HG03521 (cell line): ENCODE measurements at regions not wholly inside any gene's neighbourhood (a gene's known extent, or its start where the extent isn't known, plus 50 kb on each side); places are given as distances from the start of the nearest gene placed in this dataset.

Experiments used
- ATAC-seq: cut with Tn5 transposase; IDR thresholded peaks from one replicate; pipeline ENCODE4 v1.9.1; 2021; ENCODE audit warnings: mild to moderate bottlenecking, moderate library complexity; ENCODE audit not compliant: unreplicated experiment

DNA sequence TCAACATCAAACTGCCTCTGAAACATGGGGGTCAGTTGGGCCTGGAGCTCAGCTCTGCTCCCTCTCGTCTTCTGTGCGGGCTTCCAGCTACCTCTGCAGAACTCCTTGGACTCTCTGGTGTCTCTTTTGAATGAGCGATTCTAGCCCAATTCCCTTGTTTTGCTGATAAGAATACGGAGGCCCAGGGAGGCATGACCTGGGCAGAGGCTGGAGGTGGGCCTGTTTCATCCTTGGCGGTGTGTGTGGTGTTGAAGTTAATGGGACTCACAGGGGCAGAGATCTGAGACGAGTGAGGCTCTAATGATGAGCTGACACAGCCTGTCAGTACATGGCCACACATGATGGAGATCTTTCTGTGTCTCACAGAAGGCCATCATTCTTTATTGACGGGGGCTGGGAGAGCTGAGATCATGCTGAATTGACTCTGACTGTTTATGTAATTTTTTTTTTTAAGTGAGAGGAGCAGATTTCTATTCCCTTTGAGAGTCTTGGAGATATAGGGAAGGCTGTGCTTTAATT, 134.5 kb downstream of the URB2 start:
- ATAC-seq = no peak

DNA sequence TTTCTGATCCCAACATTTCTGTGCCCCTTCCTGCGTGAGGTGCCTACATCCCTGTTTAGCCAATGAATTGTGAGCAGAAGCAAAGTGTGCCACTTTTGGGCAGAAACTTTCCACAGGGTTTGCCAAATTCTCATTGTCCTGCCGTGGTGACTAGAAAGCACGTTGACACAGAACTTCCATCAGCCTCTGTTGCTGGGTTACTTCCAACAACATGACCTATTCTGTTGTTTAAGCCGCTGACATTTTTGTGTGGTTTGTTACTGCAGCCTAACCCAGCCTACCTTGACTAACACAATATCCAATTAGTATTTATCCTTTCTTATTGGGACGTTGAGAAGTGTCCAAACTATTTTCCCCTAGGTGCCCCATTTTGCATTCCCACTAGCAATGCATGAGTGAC, 136.8 kb downstream of the URB2 start:
- ATAC-seq = no peak

DNA sequence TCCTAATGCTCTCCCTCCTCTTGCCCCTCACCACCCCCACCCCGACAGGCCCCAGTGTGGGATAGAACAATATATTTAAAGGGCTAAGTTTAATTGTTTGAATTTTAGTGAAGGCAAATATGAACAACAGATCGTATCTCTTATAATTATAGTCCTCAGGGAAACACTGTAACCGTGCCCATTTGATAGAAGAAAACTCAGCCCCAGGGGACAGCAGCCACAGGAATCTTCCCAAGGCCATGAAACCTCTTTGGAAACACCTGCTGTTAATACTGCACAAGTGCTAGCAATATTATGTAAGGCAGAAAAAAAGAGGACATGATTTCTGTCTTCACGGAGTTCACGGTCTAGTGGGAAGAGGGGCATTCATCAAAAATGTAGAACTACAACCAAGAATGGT, 142.2 kb downstream of the URB2 start:
- no peak for ATAC-seq

DNA sequence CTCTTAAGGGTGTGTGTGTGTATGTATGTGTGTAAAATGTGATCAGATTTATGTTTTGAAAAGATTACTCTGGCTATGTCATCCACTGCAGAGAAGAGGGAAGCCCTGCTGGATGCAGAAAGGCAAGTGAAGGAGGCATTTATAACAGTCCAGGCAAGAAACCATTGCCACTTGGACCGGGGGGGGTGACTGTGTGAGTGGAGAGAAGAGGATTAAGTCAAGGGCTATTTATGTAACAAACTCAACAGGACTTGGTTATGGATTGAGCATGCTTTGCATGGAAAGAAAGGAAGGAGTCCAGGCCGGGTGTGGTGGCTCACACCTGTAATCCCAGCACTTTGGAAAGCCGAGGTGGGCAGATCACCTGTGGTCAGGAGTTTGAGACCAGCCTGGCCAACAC, 143.0 kb downstream of the URB2 start:
- no peak for ATAC-seq

DNA sequence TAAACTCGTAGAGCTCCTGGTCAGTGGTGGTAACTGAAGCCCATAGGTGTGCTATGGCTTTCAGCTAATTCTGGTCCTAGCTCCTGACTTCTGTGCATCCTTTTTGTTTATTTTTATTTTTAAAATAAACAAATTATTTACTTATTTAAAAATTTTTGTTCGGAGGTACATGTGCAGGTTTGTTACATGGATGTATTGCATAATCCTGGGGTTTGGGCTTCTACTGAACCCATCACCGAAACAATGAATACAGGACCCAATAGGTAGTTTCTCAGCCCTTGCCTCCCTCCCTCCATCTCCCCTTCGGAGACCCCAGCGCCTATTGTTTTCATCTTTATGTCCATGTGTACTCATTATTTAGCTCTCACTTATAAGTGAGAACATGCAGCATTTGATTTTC, 143.8 kb downstream of the URB2 start:
- no peak for ATAC-seq

DNA sequence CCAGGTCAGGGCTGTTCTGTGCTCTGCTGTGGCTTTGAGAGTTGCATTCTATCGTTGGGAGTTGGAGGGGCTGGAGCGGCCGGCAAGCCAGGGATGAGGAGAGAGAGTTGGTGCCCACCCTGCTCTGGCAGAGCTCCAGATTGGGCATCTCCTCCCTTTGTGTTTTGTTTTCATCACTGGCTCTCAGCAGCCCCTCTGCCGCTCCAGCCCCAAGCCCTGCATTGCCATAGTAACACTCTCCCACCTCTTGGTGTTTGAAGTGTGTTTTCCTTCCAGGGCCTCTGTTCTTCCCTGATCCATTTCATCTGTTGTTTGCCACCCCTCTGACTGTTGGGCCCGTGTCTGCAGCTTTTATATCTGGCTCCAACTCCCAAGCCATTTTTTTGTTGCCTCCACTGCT, 152.7 kb downstream of the URB2 start:
- ATAC-seq = no peak

DNA sequence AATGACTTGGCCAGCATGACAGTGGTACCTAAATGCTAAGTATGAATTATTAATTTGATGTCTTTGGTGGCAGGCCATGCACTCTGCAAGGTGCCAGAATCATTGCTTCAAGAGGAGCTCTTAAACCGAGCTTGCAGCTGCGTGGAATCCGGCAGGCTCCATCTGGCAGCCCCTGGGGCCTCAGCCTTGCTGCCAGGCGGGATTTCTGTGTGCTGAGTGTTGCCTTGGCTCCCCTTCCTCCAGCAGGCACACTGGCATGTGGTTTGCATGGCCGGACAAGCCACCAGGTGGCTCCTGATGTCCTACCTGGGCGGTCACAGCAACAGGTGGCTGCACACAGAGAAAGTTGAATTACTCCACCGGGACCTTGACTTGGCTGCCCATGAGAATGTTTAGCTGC, 155.4 kb downstream of the URB2 start:
- no peak for ATAC-seq

DNA sequence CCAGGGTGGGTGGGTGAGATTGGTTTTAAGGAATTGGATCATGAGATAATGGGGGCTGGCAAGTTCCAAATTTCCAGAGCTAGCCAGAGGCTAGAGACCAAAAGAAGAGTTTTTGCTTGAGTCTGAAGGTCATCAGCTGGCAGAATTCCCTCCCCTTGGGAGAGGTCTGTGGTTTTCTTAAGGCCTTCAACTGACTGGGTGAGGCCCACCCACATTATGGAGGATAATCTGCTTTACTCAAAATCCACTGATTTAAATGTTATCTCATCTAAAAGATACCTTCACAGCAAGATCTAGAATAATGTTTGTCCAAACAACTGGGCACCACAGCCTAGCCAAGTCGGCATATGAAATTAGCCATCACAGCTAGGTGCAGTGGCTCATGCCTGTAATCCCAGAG, 156.4 kb downstream of the URB2 start:
- no peak for ATAC-seq

DNA sequence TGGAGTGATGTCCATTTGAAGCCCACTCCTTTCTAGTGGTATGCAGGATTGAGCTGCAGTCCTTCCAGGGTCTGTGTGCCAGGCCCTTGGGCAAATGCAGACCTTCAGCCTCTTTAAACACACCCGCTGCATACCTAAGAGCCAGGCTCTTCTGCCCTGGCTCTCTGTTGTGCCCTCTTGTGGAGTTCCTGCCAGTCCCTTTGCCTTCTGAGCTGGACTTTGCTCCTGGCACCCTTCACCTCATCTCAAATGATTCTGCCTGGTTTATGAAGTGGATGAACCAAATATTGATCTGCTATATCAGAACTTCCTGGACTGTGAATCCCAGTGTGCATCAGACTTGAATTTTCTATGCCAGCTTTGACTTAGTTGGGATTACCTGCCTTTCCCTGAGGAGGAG, 158.8 kb downstream of the URB2 start:
- no peak for ATAC-seq

DNA sequence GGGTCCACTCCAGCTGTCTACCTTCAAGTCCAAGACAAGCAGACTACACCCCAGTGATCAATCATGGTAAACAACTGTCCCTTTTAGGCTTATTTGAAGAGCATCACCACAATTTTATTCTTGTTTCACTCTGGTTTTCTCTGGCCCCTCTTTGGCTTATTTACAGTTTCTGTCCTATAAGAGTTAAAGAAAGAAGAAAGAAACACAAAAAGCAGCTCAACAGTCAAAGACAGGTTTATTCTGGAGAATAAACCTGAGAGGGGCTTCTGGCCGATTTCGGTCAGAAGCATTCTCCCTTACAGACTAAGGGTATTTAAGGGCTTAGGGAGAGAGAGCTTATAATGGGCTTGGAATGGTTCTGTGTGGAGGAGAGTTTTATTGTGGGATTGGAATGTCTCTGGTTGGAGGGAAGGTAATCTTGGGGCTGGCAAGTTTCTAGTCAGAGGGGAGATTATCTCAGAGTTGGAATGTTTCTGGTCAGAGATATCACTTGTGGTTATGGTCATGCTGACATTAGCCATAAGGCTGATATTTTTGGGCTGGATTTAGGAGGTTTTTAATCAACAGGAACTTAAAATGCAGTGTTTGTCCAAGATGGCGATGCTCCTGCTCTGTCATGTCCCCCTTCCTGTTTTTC, 161.0 kb downstream of the URB2 start:
- ATAC-seq = no peak

DNA sequence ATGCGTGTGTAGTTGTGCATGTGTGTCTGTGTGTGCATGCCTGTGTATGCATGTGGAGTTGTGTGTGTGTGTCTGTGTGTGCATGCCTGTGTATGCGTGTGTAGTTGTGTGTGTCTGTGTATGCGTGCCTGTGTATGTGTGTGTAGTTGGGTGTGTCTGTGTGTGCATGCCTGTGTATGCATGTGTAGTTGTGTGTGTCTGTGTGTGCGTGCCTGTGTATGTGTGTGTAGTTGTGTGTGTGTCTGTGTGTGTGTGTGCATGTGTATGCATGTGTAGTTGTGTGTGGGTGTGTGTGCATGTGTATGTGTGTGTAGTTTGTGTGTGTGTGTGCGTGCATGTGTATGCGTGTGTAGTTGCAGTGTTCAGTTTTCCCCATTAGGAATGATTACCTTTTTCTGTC, 162.0 kb downstream of the URB2 start:
- ATAC-seq = no peak

DNA sequence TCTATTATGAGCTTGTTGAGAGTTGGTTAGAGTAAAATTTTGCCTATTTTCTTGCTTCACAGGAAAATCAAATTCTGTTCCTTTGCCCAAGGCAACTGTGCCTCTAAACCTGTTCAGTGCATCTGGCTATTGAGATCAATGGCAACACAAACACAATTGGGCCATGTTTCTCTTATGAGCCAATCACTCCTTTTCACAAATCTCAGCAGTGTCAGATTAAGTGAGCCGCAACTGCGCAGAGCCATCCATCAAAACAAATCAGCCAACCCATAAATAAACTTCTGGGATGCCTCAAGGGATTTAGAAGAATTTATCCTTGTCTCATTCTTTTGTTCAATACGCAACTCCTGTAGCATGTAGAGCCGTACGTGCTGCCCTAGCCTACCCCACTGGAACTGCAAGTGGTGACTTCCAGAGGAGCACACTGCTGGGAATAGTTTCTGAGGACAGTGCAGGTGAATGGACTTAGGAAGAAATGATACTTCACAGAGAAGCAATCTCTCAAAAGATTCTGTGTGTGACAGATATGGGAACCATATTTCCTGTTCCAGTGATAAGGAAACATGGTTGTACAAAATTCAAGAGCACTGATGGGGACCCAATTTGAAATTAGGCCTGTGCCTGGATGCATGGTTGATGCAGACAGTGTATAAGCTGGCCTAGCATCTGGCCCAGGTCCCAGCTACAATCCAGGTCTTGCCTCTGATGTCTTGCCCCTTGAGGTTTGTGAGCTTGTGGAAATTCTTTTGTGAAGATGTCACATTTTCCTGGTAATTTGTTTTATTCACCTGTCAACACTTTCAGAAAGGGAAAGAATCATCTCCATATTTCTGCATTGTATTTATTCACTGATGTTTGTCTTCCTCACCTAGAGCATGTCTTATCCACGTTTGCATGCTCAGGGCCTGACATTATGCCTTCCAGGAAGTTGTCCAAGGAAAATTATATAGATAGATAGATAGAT, 166.2 kb downstream of the URB2 start:
- ATAC-seq = no peak

DNA sequence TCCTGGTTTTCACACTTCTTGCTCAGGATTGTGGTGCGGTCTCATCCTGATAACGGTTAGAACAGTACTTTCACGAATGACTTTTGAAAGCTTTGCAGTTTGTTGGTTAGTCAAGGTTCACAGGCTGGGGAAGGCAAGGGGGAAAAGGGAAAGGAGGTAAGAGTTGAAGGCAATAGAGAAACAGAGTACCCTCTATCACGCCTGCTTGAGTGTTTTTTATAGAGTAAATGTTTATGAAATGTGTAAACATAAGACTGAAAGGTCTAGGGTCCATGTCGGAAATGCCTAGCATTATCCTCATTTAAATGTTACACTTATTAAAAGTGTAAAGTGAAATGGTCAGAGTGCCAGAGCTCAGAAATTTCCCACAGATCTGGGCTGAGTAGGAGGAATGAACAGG, 167.4 kb downstream of the URB2 start:
- ATAC-seq = no peak

DNA sequence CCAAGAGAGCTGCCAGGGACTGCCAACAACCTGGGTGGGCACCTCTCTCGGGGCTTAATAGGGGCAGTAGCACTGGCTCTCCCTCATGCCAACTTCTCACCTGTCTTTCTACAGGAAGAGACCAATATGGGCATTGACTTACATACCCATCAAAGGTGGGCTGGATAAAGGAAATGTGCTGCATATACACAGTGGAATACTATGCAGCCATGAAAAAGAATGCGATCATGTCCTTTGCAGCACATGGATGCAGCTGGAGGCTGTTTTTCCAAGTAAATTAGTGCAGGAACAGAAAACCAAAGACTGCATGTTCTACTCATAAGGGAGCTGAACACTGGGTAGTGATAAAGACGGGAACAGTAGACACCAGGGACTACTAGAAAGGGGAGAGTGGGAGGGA, 172.5 kb downstream of the URB2 start:
- no peak for ATAC-seq

DNA sequence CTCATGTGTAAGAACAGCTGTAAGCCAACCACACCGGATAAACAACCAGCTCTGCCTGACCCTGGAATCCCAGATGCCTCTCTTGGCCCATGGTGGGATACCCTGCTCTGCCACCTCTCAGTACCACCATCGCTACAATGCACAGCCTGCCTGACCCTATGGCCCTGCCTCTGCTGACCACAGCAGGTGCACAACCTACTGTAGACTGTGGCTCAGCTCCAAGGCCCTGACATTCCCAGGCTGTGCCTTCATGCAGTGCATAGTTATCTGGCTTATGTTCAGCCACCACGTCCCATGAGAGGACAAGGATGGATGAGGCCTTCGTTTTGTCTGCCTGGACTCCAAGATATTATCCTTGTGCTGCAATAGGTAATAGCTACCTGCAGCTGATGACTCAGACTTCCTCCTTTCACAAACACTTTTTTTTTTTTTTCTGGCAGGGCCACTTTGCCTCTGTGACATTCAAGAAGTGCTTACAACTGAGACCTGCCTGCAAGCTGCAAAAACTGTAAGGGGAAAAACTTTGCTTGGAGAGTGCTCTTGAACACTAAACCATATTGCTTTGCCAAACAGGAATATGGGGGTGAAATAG, 177.7 kb downstream of the URB2 start:
- no peak for ATAC-seq

DNA sequence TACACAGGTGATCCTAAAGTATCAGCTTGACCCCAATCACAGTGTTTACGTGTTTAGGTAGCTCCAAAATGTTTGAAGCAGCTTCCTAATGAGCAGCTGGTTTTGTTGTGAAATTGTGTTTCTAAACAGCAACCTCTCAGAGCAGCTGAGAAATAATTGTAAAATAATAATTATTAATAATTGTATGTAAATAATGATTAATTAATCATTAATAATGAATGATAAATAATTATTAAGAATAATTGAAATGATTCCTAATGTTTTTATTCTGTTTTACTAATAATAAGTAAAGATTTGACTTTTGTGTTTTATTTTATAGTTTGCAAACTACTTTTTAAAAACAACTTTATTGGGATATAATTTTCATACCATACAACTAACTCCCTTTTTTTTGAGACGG, 182.2 kb downstream of the URB2 start:
- no peak for ATAC-seq

DNA sequence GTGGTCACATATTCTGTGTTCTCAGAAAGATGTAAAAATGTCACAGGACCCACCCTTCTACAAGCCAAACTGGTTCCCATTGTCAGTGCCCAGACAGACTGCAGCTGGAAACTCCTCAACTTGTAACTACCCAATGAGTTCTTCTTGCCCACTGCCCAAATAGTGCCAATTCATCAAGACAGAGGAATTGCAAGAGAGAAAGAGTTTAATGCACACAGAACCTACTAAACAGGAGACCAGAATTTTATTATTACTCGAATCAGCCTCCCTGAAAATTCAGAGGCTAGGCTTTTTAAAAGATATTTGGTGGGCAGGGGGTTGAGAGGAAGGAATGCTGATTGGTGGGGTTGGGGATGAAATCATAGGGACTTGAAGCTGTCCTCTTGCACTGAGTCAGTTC, 184.1 kb downstream of the URB2 start:
- no peak for ATAC-seq

DNA sequence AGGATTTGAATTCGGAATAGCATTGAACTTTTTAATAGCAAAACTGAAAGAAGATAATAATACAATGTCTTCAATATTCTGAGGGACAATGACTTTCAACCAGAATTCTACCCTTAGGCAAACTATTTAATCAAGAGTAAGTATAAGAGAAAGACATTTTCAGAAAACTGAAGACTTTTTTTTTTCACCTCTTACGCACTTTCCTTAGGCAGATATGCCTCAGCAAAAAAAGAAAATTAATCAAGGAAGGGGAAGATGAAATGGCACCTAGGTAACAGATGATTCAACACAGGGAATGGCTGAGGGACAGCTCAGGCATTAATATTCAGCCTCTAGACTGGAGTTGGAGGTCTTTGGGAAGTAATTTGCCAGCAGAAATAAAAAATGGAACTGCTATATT, 184.9 kb downstream of the URB2 start:
- no peak for ATAC-seq

DNA sequence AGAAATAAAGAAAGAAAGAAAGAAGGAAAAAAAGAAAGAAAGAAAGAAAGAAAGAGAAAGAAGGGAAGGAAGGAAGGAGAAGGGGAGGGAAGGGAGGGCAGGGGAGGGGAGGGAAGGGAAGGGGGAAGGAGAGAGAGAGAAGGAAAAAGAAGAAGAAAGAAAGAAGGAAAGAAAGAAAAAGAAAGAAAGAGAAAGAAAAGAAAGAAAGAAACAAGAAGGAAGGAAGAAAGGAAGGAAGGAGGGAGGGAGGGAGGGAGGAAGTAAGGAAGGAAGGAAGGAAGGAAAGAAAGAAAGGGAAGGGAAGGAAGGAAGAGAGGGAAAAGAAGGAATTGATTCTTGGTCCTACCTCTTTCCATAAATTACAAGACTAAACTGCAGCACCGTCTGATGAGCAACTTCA, 186.1 kb downstream of the URB2 start:
- ATAC-seq = no peak

DNA sequence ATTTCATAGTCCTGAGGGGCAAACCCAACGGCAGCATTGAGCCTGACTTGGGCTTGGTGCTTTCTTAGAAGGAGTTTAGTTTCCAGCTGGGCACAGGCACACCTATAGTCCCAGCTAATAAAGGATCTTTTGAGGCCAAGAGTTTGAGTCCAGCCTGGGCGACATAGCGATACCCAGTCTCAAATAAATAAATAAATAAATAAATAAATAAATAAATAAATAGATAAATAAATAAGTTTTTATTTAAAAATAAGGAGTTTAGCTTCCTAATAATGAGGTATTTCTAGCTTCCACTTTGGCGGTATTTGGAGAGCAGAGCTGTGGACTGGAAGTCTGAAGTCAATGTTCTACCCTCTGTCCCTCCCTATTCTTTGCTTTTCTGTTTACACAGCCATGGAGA, 186.6 kb downstream of the URB2 start:
- no peak for ATAC-seq

DNA sequence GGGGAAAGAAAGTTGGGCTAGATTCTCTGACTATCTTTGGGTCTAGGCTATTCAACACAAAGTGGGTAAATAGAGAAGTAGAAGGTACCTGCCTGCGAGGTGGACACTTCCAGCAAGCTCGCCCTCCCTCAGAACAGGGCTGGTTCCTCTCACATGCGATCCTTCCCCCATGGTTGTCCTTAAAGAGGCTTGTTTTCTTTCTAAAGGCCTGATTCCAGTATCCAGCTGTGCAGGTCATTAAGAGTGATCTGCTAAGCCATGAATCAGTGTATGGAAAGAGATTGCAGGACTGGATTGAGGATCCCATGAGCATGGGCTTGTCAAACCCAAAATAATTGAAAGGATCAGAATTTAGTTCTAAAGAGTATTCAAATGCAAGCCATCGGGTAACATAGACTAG, 189.0 kb downstream of the URB2 start:
- ATAC-seq = no peak

DNA sequence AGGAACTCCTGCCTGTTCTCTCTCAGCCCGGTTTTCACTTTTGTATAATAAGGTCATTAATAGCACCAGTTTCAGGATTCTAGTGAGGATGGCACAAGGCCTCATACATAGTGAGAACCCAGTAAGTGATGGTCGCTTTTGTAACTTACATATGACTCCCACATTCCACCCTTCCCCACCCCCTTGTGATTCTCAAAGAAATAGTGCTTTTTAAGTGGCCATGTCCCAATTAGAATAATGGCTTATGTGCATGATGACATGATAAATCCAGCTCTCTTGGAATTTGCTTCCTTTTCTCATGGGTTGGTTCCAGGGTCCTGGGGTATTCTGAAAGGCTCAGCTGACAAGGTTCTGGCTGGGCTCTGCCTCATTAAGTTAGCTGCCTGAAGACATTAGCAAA, 189.9 kb downstream of the URB2 start:
- no peak for ATAC-seq
